OCI-LY3 (cell line): ENCODE measurements at regions not wholly inside any gene's neighbourhood (a gene's known extent, or its start where the extent isn't known, plus 50 kb on each side); places are given as distances from the start of the nearest gene placed in this dataset.

Source experiments
- H2AFZ ChIP-seq: fragments of 200-600, 300-600 bp; shearing (Covaris generic); 2 replicates; pipeline ENCODE4 v1.6.0; 2014; ENCODE audit warnings: antibody characterized with exemption, low read depth, low read length
- H3K27ac ChIP-seq: fragments of 200-600, 300-600 bp; sonication (generic); 2 replicates; pipeline ENCODE4 v1.5.1; 2014; ENCODE audit warnings: mild to moderate bottlenecking, low read length, moderate library complexity, mixed read lengths
- H3K27me3 ChIP-seq: fragments of 200-600, 300-600 bp; sonication (generic); 2 replicates; pipeline ENCODE4 v1.6.1; 2014; ENCODE audit warnings: low read depth, low read length, mixed read lengths
- H3K36me3 ChIP-seq: fragments of 200-600, 300-600 bp; sonication (generic); replicated peaks from 2 replicates; pipeline ENCODE3; 2014; ENCODE audit warnings: low read depth, low read length, mixed read lengths
- H3K4me1 ChIP-seq: fragments of 300-600, 200-600 bp; sonication (generic); 2 replicates; pipeline ENCODE4 v1.6.1; 2014; ENCODE audit warnings: low read length, mixed read lengths
- H3K4me2 ChIP-seq: fragments of 200-600, 300-600 bp; sonication (generic); 2 replicates; pipeline ENCODE4 v1.6.1; 2014; ENCODE audit warnings: low read length, mixed read lengths
- H3K4me3 ChIP-seq: fragments of 300-600, 200-600 bp; sonication (generic); 2 replicates; pipeline ENCODE4 v1.5.1; 2014; ENCODE audit warnings: antibody characterized with exemption, mild to moderate bottlenecking, low read length, moderate library complexity
- H3K79me2 ChIP-seq: fragments of 300-600, 200-600 bp; shearing (Covaris generic); 2 replicates; pipeline ENCODE4 v1.6.1; 2014; ENCODE audit warnings: mild to moderate bottlenecking, low read length, mixed read lengths
- H3K9ac ChIP-seq: fragments of 300-600, 200-600 bp; shearing (Covaris generic); 2 replicates; pipeline ENCODE4 v1.6.0; 2014; ENCODE audit warnings: mild to moderate bottlenecking, low read length, moderate library complexity
- H3K9me3 ChIP-seq: fragments of 200-600, 300-600 bp; shearing (Covaris generic); 2 replicates; pipeline ENCODE4 v1.6.1; 2014; ENCODE audit warnings: low read length, mixed read lengths; ENCODE audit not compliant: insufficient read depth
- H4K20me1 ChIP-seq: fragments of 200-600, 300-600 bp; sonication (generic); 2 replicates; pipeline ENCODE4 v1.6.1; 2016; ENCODE audit warnings: low read length, mixed read lengths; ENCODE audit not compliant: insufficient read depth
- EZH2phosphoT487 ChIP-seq: fragments of 200-600 bp; shearing (Covaris generic); IDR thresholded peaks from 2 replicates; pipeline ENCODE4 v1.6.1; 2018; ENCODE audit warnings: antibody characterized with exemption, mixed run types, low read depth
- TF ChIP-seq, protein P1 (sequence below): fragments of 200-600, 300-600 bp; sonication (generic); IDR thresholded peaks from 2 replicates; pipeline ENCODE4 v1.5.1; 2014; ENCODE audit warnings: antibody characterized with exemption, low read length, low read depth

DNA sequence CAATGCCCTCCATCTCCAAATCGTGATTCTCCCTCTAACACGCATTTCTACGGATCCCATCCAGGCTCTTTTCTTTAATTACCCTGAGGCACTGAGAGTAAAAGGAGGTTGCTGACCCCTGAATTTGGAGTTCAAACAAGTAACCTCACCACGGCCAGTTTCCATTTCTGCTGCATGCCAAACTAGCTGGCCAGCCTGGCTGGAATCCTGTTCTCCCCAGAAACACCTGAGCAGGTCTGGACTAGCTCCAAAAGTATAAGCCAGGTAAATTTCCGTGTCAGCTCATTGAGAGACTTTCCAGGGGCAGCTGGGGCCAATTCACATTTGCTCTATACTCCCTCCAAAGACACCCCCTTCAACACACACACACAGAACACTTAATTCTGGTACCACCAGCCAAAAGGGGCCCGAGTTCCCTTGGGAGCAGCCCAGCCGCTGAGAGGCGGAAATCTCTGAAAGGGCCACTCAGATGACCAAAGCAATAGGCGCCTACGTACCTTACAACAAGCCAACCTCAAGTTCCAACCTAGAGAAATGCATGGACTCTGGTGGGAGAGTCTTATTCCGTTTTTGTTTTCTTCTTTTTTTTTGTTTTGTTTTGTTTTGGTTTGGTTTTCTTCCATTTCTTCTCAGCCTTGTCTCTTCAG is 131.4 kb downstream of the NDUFA12 start:
- peaks cover 9% of the 10 kb centered on the region for H3K36me3 ChIP-seq
- H3K27me3 ChIP-seq, result no peaks in the 10 kb centered on the region
- peaks cover 41% of the 10 kb centered on the region for H3K4me1 ChIP-seq
- peak overlapping the region; percentile 88 for H3K4me3 ChIP-seq
- no peak overlapping the region for H3K27ac ChIP-seq
- no peak overlapping the region for H2AFZ ChIP-seq
- no peaks in the 10 kb centered on the region for H3K9me3 ChIP-seq
- H4K20me1 ChIP-seq, result 0 out of 2 replicates have a peak, but pooled peaks cover 6% of the 10 kb centered on the region
- peak overlapping the region; percentile 87 for H3K9ac ChIP-seq
- peaks cover 54% of the 10 kb centered on the region for H3K79me2 ChIP-seq
- H3K4me2 ChIP-seq, result peak overlapping the region; percentile 89
- TF ChIP-seq, protein P1, sequence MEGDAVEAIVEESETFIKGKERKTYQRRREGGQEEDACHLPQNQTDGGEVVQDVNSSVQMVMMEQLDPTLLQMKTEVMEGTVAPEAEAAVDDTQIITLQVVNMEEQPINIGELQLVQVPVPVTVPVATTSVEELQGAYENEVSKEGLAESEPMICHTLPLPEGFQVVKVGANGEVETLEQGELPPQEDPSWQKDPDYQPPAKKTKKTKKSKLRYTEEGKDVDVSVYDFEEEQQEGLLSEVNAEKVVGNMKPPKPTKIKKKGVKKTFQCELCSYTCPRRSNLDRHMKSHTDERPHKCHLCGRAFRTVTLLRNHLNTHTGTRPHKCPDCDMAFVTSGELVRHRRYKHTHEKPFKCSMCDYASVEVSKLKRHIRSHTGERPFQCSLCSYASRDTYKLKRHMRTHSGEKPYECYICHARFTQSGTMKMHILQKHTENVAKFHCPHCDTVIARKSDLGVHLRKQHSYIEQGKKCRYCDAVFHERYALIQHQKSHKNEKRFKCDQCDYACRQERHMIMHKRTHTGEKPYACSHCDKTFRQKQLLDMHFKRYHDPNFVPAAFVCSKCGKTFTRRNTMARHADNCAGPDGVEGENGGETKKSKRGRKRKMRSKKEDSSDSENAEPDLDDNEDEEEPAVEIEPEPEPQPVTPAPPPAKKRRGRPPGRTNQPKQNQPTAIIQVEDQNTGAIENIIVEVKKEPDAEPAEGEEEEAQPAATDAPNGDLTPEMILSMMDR, result no peak
- no peak for TF ChIP-seq EZH2phosphoT487

DNA sequence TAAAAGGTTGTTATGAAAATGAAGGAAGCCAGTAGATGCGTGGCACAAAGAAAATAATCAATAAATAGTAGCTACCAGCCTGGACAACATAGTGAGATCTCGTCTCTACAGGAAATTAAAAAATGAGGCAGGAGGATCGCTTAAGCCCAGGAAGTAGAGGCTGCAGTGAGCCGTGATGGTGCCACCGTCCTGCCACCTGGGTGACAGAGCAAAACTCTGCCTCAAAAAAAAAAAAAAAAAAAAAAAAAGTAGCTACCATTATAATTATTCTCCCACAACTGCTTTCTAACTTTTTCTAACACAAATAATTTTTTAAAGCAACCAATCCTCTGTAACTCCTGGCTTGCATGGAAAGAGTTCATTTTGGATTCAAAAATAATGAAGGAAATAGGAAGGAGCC is 133.0 kb downstream of the NDUFA12 start:
- H3K27me3 ChIP-seq, result no peaks in the 10 kb centered on the region

DNA sequence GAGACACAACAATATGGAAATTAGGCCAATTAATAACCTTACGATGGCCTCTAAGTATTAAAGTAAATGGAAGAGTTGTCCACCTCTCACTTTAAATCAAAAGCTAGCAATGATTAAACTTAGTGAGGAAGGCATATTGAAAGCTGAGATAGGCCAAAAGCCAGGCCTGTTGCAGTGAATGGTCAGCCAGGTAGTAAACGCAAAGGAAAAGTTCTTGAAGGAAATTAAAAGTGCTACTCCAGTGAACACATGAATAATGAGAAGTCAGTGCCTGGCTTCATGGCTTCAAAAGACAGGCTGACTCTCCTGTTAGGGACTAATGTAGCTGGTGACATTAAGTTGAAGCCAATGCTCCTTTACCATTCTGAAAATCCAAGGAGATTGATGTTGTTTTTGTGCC is 135.3 kb downstream of the NDUFA12 start:
- Histone ChIP-seq H4K20me1 (peaks cover 21% of the 10 kb centered on the region), H2AFZ (no peak overlapping the region), H3K4me3 (no peak overlapping the region), H3K4me2 (no peak overlapping the region), H3K9me3 (no peaks in the 10 kb centered on the region), H3K27ac (no peak overlapping the region), H3K4me1 (peaks cover 20% of the 10 kb centered on the region), H3K9ac (no peak overlapping the region), H3K27me3 (no peaks in the 10 kb centered on the region), H3K79me2 (peaks cover 84% of the 10 kb centered on the region), H3K36me3 (peaks cover 17% of the 10 kb centered on the region)
- TF ChIP-seq, protein P1, result no peak
- no peak for TF ChIP-seq EZH2phosphoT487

More for the DNA sequence above, 133.0 kb downstream of the NDUFA12 start:
- Histone ChIP-seq H3K9me3 (no peaks in the 10 kb centered on the region), H3K9ac (no peak overlapping the region), H3K36me3 (peaks cover 13% of the 10 kb centered on the region), H3K27ac (no peak overlapping the region), H3K4me2 (peak overlapping the region; percentile 89), H4K20me1 (peaks cover 8% of the 10 kb centered on the region; the same call in 1 of the 2 replicates), H3K4me3 (no peak overlapping the region), H2AFZ (no peak overlapping the region), H3K4me1 (peaks cover 37% of the 10 kb centered on the region), H3K79me2 (peaks cover 69% of the 10 kb centered on the region)
- TF ChIP-seq EZH2phosphoT487, result no peak
- TF ChIP-seq, protein P1, result no peak

DNA sequence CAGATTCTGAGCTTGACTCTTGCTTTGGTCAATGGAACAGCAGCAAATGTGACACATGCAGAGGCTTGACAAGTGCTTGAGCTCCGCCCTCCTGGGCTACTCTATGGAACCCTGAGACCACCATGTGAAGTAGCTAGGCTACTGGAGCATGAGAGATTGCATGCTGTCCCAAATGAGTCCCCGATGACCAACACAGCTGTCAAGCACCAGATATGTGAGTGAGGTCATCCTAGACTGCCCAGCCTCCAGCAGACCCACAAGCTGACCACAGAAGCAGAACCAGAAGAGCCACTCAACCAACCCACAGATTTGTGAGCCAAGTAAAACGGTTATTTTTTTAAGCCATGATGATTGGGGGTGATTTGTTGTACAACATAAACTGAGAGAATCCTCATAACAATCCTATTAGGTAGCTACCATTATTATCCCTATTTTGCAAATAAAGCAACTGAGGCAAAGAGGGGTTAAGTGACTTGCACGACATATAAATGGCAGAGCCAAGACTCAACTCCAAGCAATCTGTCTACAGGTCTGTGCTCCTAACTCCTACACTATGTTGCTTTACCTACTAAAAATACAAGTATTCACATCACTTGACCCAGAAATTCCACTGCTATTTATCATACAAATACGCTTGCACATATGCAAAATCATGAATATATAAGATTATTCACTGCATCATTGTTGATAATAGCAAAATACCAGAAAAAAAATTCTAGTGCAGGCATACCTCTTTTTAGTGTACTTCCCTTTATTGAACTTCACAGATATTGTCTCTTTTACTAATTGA is 136.2 kb downstream of the NDUFA12 start:
- Histone ChIP-seq H3K9ac (no peak overlapping the region), H3K4me2 (no peak overlapping the region), H3K27me3 (no peaks in the 10 kb centered on the region), H3K27ac (no peak overlapping the region), H3K9me3 (no peaks in the 10 kb centered on the region), H3K4me1 (peaks cover 17% of the 10 kb centered on the region), H3K36me3 (peaks cover 17% of the 10 kb centered on the region), H3K4me3 (no peak overlapping the region), H2AFZ (no peak overlapping the region), H3K79me2 (peaks cover 80% of the 10 kb centered on the region), H4K20me1 (peaks cover 21% of the 10 kb centered on the region)
- TF ChIP-seq, protein P1, result no peak
- no peak for TF ChIP-seq EZH2phosphoT487
